Globus pallidus (tissue), 1 donor: ENCODE measurements at regions not wholly inside any gene's neighbourhood (a gene's known extent, or its start where the extent isn't known, plus 50 kb on each side); places are given as distances from the start of the nearest gene placed in this dataset.

Source experiments
- DNase-seq: peaks from one replicate; pipeline ENCODE4 v3.0.0-alpha.2; 2015; ENCODE audit warnings: low spot score

DNA sequence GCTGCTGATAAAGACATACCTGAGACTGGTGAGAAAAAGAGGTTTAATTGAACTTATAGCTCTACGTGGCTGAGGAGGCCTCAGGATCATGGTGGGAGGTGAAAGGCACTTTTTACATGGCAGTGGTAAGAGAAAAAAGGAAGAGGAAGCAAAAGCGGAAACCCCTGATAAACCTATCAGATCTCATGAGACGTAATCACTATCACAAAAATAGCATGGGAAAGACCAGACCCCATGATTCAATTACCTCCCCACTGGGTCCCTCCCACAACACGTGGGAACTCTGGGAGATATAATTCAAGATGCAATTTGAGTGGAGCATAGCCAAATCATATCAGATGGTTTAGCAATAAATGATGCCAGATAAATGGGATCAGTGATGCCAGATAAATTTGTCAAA is 892.0 kb upstream of the CELF2 start:
- no peak for DNase-seq

- DNase-seq, result no peak
Measured at GRCh38 chr10:10126218-10126617, 891.5 kb upstream of the CELF2 start.

- DNase-seq, result no peak
Measured at GRCh38 chr10:10128387-10128786, 889.3 kb upstream of the CELF2 start.

GRCh38 chr10:10130686-10131085 is 887.0 kb upstream of the CELF2 start:
- no peak for DNase-seq

DNA sequence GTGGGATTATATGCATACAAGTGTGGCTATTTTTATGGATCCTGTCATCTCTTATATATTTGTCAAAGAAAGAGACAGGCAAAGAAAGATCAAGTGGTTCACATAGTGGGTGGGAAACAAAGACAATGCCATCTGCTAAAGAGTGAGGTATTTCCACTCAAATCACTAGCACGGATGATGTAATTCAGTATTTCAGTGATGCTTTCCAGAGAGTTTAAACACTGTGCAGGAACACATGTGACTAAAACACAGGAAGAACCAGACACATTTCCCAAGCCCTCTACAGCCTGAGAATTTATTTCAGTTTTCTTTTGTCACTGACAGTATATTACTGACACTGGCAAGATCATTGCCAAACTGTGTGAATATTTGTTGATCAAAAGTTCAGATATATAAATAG is 885.7 kb upstream of the CELF2 start:
- no peak for DNase-seq

GRCh38 chr10:10133281-10133680 is 884.4 kb upstream of the CELF2 start:
- DNase-seq, result no peak

DNA sequence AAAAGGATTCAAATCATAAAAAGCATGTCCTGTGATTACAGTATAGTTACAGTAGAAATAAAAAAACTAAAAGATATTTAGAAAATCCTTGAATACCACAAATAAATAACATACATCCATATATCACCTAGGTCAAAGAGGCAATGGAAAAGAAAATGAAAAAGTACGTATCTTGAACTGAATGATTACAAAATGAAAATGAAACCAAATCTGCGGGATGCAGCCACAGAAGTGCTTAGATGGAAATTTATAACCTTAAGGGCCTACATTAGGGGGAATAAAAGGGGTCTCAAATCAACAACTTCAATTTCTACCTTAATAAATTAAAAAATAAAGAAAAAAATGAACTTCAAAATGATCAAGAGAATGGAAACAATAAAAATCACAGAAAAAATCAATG is 879.0 kb upstream of the CELF2 start:
- no peak for DNase-seq

- DNase-seq, result no peak
Measured at GRCh38 chr10:10141782-10142382, 875.8 kb upstream of the CELF2 start.

- no peak for DNase-seq
Measured at GRCh38 chr10:10146604-10147003, 871.1 kb upstream of the CELF2 start.

GRCh38 chr10:10149899-10150298 is 867.8 kb upstream of the CELF2 start:
- no peak for DNase-seq

DNA sequence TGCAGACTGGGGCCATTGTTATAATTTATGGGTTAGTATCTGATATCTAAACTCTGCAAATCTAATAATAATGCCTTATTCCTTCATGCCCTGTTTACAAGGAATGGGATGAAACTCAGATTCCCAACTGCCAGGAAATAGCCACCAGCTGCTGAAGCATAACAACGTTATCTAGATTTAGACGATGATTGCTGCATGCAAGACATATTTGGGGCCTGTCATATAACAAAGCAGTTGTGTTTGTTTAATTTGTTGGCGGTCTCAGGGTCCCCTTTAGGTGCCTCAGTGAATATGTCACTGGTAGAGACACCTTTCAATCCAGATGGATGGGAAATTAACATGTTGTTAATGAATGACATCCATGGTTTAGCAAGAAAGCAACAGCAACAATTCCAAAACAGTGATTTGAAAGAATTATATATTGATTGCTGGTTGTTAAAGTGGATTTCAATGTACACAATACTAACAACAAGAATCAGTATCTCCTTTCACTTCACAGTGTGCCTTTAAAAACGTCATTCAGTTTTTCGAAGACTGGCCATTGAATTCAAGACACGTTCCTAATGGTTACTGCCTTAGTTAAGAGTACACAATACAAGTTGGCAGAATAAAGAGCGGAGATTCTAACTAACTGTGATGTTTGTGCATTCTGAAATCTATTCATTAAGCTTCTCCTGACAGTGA is 860.6 kb upstream of the CELF2 start:
- DNase-seq, result no peak

DNA sequence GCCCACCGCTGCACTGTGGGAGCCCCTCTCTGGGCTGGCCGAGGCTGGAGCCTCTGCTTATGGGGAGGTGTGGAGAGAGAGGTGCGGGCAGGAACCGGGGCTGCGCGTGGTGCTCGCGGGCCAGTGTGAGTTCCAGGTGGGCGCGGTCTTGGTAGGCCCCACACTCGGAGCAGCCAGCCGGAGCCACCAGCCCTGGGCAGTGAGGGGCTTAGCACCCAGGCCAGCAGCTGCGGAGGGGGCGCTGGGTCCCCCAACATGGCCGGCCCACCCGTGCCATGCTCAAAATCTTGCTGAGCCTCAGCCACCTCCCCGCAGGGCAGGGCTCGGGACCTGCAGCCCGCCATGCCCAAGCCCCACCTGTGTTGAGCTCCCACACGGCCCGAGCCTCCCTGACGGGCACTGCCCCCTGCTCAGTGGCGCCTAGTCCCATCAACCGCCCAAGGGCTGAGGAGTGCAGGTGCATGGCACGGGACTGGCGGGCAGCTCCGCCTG is 856.8 kb upstream of the CELF2 start:
- DNase-seq, result no peak

- no peak for DNase-seq
Measured at GRCh38 chr10:10164848-10165247, 852.8 kb upstream of the CELF2 start.

GRCh38 chr10:10165415-10165814 is 852.3 kb upstream of the CELF2 start:
- DNase-seq, result no peak

GRCh38 chr10:10178476-10178875 is 839.2 kb upstream of the CELF2 start:
- no peak for DNase-seq

DNA sequence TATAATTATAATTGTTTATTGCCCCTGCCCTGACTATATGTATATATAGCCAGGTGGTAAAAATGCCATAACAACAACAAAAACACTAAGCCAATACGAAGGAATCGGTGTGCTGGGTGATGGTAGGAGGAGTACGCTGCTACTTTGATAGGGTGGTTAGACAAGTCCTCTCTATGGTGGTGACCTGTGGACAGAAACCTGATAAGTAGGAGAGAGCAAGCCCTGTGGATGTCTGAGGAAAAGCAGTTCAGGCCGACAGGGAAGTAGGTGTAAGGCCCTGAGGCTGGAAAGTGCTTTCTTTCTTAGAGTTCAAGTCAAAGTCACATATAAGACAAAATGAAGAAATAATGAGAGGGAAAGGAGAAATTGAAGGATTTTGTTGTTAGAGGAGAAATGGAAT is 823.8 kb upstream of the CELF2 start:
- DNase-seq, result no peak

DNA sequence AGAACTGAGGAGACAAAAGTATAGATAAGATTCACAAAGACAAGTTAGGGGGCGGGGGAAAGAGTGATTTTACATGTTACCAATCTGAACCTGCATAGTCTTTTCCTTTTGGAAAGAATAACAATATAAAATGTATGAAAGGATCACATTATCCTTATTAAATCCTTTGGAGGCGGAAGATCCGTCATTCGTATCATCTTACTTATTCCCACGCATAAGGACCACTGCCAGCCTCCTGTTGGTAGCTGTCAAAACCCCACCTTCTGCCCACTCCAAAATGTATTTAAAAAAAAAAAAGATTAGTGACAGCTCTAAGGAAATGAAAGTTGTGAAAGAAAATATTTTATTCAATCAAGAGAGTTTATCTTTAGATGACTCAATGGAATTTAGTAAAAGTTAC is 821.0 kb upstream of the CELF2 start:
- DNase-seq, result no peak

DNA sequence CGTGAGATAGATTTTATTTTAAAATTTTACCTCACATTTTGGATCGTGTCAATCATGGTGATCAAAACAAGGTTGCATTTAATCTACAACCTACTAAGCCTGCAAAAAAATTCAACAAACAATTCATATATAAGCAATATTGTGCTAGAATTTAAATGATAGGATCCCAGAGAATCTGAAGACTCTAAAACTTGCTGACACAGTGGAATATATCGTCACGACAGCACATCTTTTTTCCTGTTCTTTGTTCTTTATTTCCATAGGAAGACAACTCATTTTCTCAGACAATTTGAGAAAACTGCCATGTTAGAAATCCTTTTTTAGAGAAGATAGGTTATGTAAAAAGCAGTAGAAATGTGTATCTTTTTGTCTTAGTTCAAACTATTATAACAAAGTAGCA is 820.2 kb upstream of the CELF2 start:
- no peak for DNase-seq

DNA sequence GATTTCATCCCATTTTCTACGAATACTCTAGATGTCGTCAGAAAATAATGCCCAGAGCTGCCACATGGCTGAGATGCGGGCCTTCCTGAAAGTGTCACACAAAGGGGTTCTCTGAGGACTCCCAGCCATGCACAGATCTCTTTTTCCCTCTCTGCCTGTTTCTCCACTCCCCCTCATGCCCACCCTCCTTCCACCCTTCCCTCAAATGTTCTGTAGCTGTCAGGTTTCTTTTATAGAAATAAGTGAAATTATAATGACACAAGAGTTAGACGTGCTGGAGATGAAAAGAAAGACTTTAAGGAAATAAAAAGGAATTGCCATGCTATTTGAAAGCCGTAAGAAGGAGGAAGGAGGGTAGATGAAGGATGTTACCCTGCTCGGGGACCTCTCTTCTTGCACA is 819.3 kb upstream of the CELF2 start:
- no peak for DNase-seq

GRCh38 chr10:10204415-10204814 is 813.3 kb upstream of the CELF2 start:
- DNase-seq, result no peak

- no peak for DNase-seq
Measured at GRCh38 chr10:10205906-10206305, 811.8 kb upstream of the CELF2 start.

DNA sequence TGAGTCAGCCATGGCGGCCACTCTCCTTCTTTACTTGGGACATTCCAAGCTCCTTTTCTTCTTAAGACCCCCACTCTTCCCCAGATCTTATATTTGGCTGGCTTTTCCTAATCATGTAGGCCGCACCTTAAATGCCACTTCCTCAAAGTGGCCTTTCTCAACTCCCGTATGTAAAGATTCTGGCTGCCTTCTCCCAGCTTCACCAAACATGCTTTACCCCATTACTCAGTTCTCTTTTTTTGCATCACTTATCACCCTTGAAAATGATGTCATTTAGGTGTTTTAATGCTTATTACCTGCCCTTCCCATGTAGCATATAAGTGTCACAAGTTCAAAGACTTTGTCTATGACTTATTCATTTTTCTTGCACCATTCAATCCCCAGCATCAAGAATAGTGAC is 810.1 kb upstream of the CELF2 start:
- no peak for DNase-seq

GRCh38 chr10:10208196-10208595 is 809.5 kb upstream of the CELF2 start:
- no peak for DNase-seq

DNA sequence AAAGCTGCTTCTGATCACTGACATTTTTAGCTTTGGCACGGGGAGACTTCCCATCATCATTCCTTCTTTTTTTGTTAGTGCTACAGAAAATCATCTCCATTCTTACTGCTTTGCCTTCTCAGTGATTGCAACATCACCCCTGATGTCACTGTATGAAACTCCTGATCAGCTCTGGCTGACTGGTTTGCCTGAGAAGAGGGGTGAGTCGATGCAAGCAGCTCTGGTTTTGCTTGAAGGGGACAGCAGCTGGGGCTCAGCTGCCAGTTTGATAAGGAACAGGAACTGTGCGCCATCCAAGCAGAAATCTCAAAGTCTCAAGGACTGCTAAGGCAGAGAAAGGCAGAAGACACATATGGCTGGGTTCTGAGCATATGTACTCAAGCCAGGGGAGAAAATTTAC is 808.5 kb upstream of the CELF2 start:
- DNase-seq, result no peak
